OCI-M2 (cell line): ENCODE measurements at regions not wholly inside any gene's neighbourhood (a gene's known extent, or its start where the extent isn't known, plus 50 kb on each side); places are given as distances from the start of the nearest gene placed in this dataset.

Experiments
- DNase-seq: peaks from one replicate; lab custom pipeline; 2025; ENCODE audit not compliant: unreplicated experiment; lab: John Stamatoyannopoulos, UW

- DNase-seq: no peak
These were observed 1287.6 kb downstream of the STIM2 start for GRCh38 chr4:28148221-28148620.

GRCh38 chr4:28149762-28150161, 1289.1 kb downstream of the STIM2 start:
- no peak for DNase-seq

GRCh38 chr4:28151314-28151713, 1290.7 kb downstream of the STIM2 start:
- no peak for DNase-seq

- no peak for DNase-seq
These were observed 1306.8 kb downstream of the STIM2 start for GRCh38 chr4:28167411-28167810.

GRCh38 chr4:28176942-28177341, 1316.3 kb downstream of the STIM2 start:
- DNase-seq: no peak

GRCh38 chr4:28177641-28178040, 1317.0 kb downstream of the STIM2 start:
- no peak for DNase-seq

GRCh38 chr4:28179126-28179525, 1318.5 kb downstream of the STIM2 start:
- no peak for DNase-seq

GRCh38 chr4:28209371-28209924, 1348.8 kb downstream of the STIM2 start:
- DNase-seq: no peak

- DNase-seq: no peak
These were observed 1351.2 kb downstream of the STIM2 start for GRCh38 chr4:28211676-28212470.

- DNase-seq: no peak
These were observed 1360.9 kb downstream of the STIM2 start for GRCh38 chr4:28221536-28221935.

GRCh38 chr4:28225050-28225449, 1364.4 kb downstream of the STIM2 start:
- no peak for DNase-seq

- no peak for DNase-seq
These were observed 1365.2 kb downstream of the STIM2 start for GRCh38 chr4:28225689-28226353.

GRCh38 chr4:28226962-28227361, 1366.3 kb downstream of the STIM2 start:
- DNase-seq: no peak

GRCh38 chr4:28227764-28228163, 1367.1 kb downstream of the STIM2 start:
- DNase-seq: no peak

- no peak for DNase-seq
These were observed 1368.2 kb downstream of the STIM2 start for GRCh38 chr4:28228561-28229491.

GRCh38 chr4:28232376-28232775, 1371.7 kb downstream of the STIM2 start:
- no peak for DNase-seq

- no peak for DNase-seq
These were observed 1372.3 kb downstream of the STIM2 start for GRCh38 chr4:28232951-28233350.

- no peak for DNase-seq
These were observed 1373.1 kb downstream of the STIM2 start for GRCh38 chr4:28233724-28234123.

GRCh38 chr4:28238876-28239275, 1378.2 kb downstream of the STIM2 start:
- no peak for DNase-seq

GRCh38 chr4:28241021-28241420, 1380.4 kb downstream of the STIM2 start:
- DNase-seq: no peak

- no peak for DNase-seq
These were observed 1387.2 kb downstream of the STIM2 start for GRCh38 chr4:28247805-28248204.
